Coronary artery (tissue), 2 donors: ENCODE measurements at regions not wholly inside any gene's neighbourhood (a gene's known extent, or its start where the extent isn't known, plus 50 kb on each side); places are given as distances from the start of the nearest gene placed in this dataset.

Experiments
- DNase-seq: peaks from one replicate; pipeline ENCODE4 v3.0.0-alpha.2; 2017; ENCODE audit warnings: low spot score
- H3K27ac ChIP-seq, 2 donors: fragments of 200-600 bp; sonication (generic); one replicate each; pipeline ENCODE4 v1.5.1; 2016 to 2019
- H3K4me3 ChIP-seq: fragments of 200-600 bp; sonication (generic); 2 replicates; pipeline ENCODE4 v1.5.1; 2016; ENCODE audit warnings: mild to moderate bottlenecking, moderate library complexity
- TF ChIP-seq, protein P1 (sequence below): fragments of 200-600 bp; sonication (generic); IDR thresholded peaks from one replicate; pipeline ENCODE4 v1.5.1; 2019; ENCODE audit warnings: antibody characterized with exemption

DNA sequence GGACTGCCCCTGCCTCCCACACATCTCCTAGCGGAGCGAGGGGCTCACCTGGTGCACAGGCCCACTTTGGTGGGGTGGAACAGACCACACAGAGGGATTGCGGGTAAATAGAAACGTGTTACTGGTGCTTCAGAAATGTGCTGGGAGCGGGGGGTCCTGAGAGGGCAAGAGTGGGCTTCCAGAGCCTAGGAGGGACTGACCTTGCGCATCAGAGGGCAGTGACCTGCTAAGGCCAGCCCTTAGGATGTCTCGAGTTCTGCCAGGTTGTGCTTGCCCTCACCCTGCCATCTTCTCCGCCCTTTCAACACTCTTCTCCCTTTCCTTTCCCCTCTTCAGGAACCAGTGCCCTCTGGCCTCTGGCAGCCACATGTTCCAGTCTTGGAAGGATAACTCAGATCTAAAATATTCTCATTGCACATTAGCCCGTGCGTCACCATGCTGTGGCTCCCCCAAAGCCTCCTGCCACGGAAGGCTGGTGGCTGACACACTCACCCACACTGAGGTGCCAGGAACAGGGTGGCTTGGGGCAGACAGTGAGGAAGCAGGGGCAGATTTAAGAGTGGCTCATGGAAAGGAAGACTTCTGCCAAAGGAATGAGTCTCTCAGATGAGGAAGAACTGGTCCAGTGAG is 89.6 kb downstream of the MCFD2 start:
- peak; percentile 64 for DNase-seq
- Histone ChIP-seq H3K27ac (no peak overlapping the region), H3K4me3 (no peak overlapping the region)
- TF ChIP-seq, protein P1, sequence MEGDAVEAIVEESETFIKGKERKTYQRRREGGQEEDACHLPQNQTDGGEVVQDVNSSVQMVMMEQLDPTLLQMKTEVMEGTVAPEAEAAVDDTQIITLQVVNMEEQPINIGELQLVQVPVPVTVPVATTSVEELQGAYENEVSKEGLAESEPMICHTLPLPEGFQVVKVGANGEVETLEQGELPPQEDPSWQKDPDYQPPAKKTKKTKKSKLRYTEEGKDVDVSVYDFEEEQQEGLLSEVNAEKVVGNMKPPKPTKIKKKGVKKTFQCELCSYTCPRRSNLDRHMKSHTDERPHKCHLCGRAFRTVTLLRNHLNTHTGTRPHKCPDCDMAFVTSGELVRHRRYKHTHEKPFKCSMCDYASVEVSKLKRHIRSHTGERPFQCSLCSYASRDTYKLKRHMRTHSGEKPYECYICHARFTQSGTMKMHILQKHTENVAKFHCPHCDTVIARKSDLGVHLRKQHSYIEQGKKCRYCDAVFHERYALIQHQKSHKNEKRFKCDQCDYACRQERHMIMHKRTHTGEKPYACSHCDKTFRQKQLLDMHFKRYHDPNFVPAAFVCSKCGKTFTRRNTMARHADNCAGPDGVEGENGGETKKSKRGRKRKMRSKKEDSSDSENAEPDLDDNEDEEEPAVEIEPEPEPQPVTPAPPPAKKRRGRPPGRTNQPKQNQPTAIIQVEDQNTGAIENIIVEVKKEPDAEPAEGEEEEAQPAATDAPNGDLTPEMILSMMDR = no peak

DNA sequence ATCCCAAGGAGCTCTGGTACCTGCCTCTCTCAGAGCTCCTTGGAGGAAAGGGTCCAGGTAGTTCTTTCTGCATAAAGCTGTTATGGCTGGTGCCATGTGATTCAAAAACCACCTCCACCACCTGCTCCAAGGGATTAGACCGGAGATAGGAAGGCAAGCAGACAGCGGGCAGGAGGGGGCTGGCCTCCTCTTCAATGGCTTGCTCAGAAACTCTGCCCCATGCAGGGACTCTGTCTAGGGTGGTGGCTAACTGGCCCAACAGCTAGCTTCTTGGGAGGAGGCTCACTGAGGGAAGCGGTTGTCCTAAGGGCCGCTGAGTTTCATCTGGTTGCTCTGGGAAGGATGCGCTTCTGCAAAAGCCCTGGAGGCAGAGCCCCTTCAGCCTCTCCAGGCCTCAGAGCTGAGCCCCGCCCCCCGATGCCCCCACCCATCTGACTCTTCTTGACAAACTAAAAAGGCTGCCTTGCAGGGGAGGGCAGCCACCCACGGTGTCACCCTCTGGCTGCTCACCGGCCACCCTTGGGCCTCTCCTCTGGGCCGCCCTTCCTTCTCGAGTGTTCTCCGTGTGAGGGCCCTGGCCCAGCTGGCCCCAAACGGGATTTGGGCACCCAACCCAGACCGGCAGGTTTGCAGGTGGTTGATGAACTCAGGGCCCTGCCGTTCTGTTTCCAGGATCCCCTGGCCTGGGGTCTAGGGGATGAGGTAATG is 90.2 kb downstream of the MCFD2 start:
- H3K4me3 ChIP-seq = no peak overlapping the region
- TF ChIP-seq, protein P1 = no peak
- peak; percentile 62 for DNase-seq
- H3K27ac ChIP-seq = no peak overlapping the region

DNA sequence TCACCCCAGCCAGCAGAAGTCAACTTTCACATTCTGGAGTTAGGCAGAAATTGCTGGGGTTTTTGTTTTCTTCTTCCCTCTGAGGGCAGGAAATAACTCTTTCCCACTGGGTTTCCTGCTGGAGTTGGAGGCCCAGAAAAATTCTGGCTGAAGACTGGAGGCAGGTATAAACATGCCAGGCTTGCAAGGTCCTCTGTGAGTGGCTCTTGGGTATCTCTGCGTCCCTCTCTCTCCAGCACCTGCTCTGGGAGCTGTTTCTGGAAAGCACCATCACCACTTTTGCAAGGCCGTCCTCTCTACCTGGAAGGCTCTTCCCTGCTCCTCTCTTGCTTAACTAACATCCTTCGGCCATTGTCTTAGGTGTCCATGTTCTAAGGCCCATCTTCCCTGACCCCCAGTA is 91.0 kb downstream of the MCFD2 start:
- TF ChIP-seq, protein P1 = no peak
- H3K4me3 ChIP-seq = no peak overlapping the region
- peak; percentile 40 for DNase-seq
- H3K27ac ChIP-seq = no peak overlapping the region

DNA sequence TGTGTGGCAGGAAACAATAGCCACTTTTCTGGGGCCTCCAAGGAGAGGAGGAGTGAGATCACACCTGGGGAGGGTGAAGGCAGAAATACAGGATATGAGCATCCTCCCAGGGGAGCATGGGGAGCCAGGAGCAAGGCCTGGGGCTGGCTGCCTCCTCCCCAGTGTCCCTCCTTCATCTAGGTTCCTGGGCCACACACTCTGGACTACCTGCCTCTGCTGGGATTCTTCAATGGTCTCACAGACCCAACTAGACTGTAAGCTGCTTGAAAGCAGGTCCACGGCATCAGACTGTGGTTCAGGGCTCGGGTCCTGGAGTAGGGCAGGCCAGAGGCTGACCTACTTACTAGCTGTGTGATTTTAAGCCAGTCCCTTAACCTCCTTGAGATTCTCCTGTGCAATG is 94.0 kb downstream of the MCFD2 start:
- Histone ChIP-seq H3K27ac (no peak overlapping the region), H3K4me3 (no peak overlapping the region)
- TF ChIP-seq, protein P1 = no peak
- peak; percentile 57 for DNase-seq

DNA sequence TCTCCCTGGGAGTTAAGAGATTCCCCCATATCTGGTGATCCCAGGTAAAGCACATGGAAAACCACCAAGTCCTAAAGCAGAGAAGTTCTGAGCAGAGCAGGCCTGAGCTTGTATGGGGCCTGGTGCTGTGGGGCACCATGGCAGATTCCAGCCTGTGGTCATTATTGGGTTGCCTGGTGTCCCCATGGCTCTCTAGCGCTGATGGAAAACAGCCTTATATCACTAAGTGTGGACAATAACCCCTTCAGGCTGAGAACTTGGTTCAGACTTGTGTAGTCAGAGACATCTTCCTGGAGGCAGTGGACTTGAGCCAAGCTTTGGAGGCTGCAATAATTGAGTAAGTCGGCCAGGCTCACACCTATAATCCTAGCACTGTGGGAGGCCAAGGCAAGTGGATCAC is 96.8 kb downstream of the MCFD2 start:
- Histone ChIP-seq H3K4me3 (no peak overlapping the region), H3K27ac (peak overlapping the region; percentile 76 to 81)
- TF ChIP-seq, protein P1 = no peak
- DNase-seq = peak; percentile 52

DNA sequence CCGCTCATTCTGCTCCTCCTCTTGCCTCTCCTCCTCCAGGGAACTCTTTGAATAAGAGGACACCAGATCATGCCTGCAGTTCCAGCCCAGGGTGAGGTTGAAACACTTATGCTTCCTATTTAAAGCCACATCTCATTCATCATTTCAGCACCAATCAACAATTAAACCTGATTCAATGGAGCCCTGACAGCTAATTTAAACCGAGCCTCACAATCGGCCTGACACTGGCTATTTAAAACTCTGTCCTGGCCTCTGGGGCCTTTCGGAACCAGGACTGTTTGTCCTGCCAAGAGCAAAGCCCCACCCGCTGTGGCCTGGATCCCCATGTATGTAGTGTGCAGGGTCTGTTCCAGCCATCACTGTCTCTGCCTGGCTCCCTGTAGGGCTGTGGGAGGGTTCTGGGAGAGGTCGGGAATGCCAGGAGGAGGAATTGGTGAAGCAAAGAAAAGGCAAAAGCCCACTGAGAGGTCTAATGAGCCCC is 97.4 kb downstream of the MCFD2 start:
- TF ChIP-seq, protein P1 = no peak
- Histone ChIP-seq H3K4me3 (no peak overlapping the region), H3K27ac (peak overlapping the region; percentile 76 to 81)
- DNase-seq = peak; percentile 89
